ENCODE measurements at regions not wholly inside any gene's neighbourhood (a gene's known extent, or its start where the extent isn't known, plus 50 kb on each side); places are given as distances from the start of the nearest gene placed in this dataset.

GRCh38 chr3:73863546-73864079, 238.9 kb upstream of the PDZRN3 start:
- no peak overlapping the region for H3K4me3 ChIP-seq
- intact Hi-C loops (cut with DNase I; ENCODE audit: low total_unique reads): no loop called here
- H3K27ac ChIP-seq: no peak overlapping the region
- no peaks in the 10 kb centered on the region for H3K4me1 ChIP-seq
- no peak for TF ChIP-seq POLR2A (IDR thresholded peaks at IDR 0.05)
- TF ChIP-seq POLR2AphosphoS5 (IDR thresholded peaks at IDR 0.05): no peak
- no peak for TF ChIP-seq CTCF (IDR thresholded peaks at IDR 0.05 in 8 of 11, conservative IDR thresholded peaks at IDR 0.05 in 3 of 11)
- H3K36me3 ChIP-seq: no peaks in the 10 kb centered on the region
- H3K27me3 ChIP-seq (replicated peaks in 1 of 7): no peaks in the 10 kb centered on the region
- WGBS, 5 donors: 74 to 96% (median 87%) methylated on average over 5 of the region's 5 CpGs
- DNase-seq: no peak
- H3K9me3 ChIP-seq: no peaks in the 10 kb centered on the region

GRCh38 chr3:73855813-73856212, 231.1 kb upstream of the PDZRN3 start:
- no peaks in the 10 kb centered on the region for H3K36me3 ChIP-seq
- no peaks in the 10 kb centered on the region for H3K4me1 ChIP-seq
- intact Hi-C loops (cut with DNase I; ENCODE audit: low total_unique reads): no loop called here
- TF ChIP-seq POLR2A (IDR thresholded peaks at IDR 0.05) (no peak), CTCF (IDR thresholded peaks at IDR 0.05 in 8 of 11, conservative IDR thresholded peaks at IDR 0.05 in 3 of 11) (no peak), POLR2AphosphoS5 (IDR thresholded peaks at IDR 0.05) (no peak)
- 76 to 96% (median 86%) methylated on average over 1 of the region's 1 CpG for whole genome bisulfite sequencing, 5 donors
- H3K9me3 ChIP-seq: no peaks in the 10 kb centered on the region
- H3K27me3 ChIP-seq (replicated peaks in 1 of 7): no peaks in the 10 kb centered on the region
- DNase-seq: no peak
- no peak overlapping the region for H3K27ac ChIP-seq
- H3K4me3 ChIP-seq: no peak overlapping the region

GRCh38 chr3:73848173-73848906, 223.6 kb upstream of the PDZRN3 start:
- H3K27me3 ChIP-seq (replicated peaks in 1 of 7): no peaks in the 10 kb centered on the region
- H3K36me3 ChIP-seq: no peaks in the 10 kb centered on the region

More at GRCh38 chr3:73848173-73848906, 223.6 kb upstream of the PDZRN3 start:
- no peak for DNase-seq
- WGBS, 5 donors: 12 to 26% (median 18%) methylated on average over 4 of the region's 4 CpGs
- intact Hi-C loops (cut with DNase I; ENCODE audit: low total_unique reads): loop anchor here (5.0 kb wide), 1 partner anchor 336 kb away; no protein-coding TSS in a partner anchor
- H3K27ac ChIP-seq: no peak overlapping the region
- no peak overlapping the region for H3K4me3 ChIP-seq
- no peaks in the 10 kb centered on the region for H3K9me3 ChIP-seq
- no peaks in the 10 kb centered on the region for H3K4me1 ChIP-seq
- TF ChIP-seq CTCF (IDR thresholded peaks at IDR 0.05 in 8 of 11, conservative IDR thresholded peaks at IDR 0.05 in 3 of 11): peak in 8 of 11 experiments; percentile 14 to 59 (median 33)
- no peak for TF ChIP-seq POLR2A (IDR thresholded peaks at IDR 0.05)
- no peak for TF ChIP-seq POLR2AphosphoS5 (IDR thresholded peaks at IDR 0.05)
